Muscle of leg (tissue), 3 donors: ENCODE measurements at regions not wholly inside any gene's neighbourhood (a gene's known extent, or its start where the extent isn't known, plus 50 kb on each side); places are given as distances from the start of the nearest gene placed in this dataset.

Experiments
- DNase-seq: peaks from one replicate; pipeline ENCODE4 v3.0.0; 2013
- H3K27ac ChIP-seq: one replicate; pipeline ENCODE4 v1.5.1; 2013; ENCODE audit warnings: mild to moderate bottlenecking, low read length, control low read depth
- H3K27me3 ChIP-seq: one replicate; pipeline ENCODE4 v1.6.1; 2013; ENCODE audit warnings: low read length; ENCODE audit not compliant: control insufficient read depth, insufficient read depth
- H3K36me3 ChIP-seq: one replicate; pipeline ENCODE4 v1.6.1; 2013; ENCODE audit warnings: low read length; ENCODE audit not compliant: control insufficient read depth, insufficient read depth
- H3K4me1 ChIP-seq: one replicate; pipeline ENCODE4 v1.6.1; 2013; ENCODE audit warnings: low read length; ENCODE audit not compliant: control insufficient read depth, insufficient read depth
- H3K4me3 ChIP-seq: one replicate; pipeline ENCODE4 v1.5.1; 2013; ENCODE audit warnings: low read length, control low read depth
- H3K9me3 ChIP-seq: replicated peaks from 2 replicates; pipeline ENCODE4 v1.6.1; 2013; ENCODE audit warnings: low read depth, low read length; ENCODE audit not compliant: control insufficient read depth
- WGBS: methylation state at CpG from one replicate; pipeline ENCODE4 v1.1.5; 2013; ENCODE audit warnings: missing lambda C conversion rate; ENCODE audit not compliant: insufficient coverage; 5-methylcytosine and 5-hydroxymethylcytosine counted together

- Histone ChIP-seq H3K9me3 (peaks cover 2% of the 10 kb centered on the region), H3K4me1 (no peaks in the 10 kb centered on the region), H3K4me3 (no peak overlapping the region), H3K27me3 (no peaks in the 10 kb centered on the region), H3K36me3 (no peaks in the 10 kb centered on the region), H3K27ac (no peak overlapping the region)
- DNase-seq, result no peak
- WGBS, result 50% methylated on average over 2 of the region's 7 CpGs
Measured at GRCh38 chr20:22931653-22932608, 103.2 kb upstream of the SSTR4 start.

DNA sequence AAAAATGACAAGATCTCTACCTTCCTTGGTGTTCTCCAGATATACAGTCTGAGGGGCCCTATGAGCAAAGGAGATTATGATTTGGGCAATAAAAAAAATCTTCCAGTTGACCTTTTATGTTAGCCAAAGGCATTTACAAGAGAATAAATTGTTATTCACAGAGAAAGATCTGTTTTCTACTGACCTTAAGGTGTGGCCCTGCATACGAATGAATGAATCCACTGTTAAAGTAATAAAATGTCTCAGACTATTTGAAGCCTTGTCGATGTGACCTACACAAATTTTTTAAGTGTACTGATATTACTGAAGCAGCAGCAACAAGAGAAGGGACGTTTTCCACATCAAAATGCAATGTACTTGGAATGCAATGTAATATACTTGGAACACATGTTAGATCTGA, 95.9 kb upstream of the SSTR4 start:
- no peak for DNase-seq
- H3K27me3 ChIP-seq, result no peaks in the 10 kb centered on the region
- H3K36me3 ChIP-seq, result no peaks in the 10 kb centered on the region
- H3K4me1 ChIP-seq, result no peaks in the 10 kb centered on the region
- no peak overlapping the region for H3K4me3 ChIP-seq
- H3K27ac ChIP-seq, result no peak overlapping the region
- H3K9me3 ChIP-seq, result peaks cover 2% of the 10 kb centered on the region
- WGBS, result no CpG with 5 or more reads among the region's 3 CpGs

GRCh38 chr20:22940350-22940749, 94.8 kb upstream of the SSTR4 start:
- H3K27ac ChIP-seq, result no peak overlapping the region
- 100% methylated on average over 3 of the region's 4 CpGs for WGBS
- H3K4me1 ChIP-seq, result no peaks in the 10 kb centered on the region
- peaks cover 2% of the 10 kb centered on the region for H3K9me3 ChIP-seq
- H3K4me3 ChIP-seq, result no peak overlapping the region
- DNase-seq, result no peak
- H3K27me3 ChIP-seq, result no peaks in the 10 kb centered on the region
- H3K36me3 ChIP-seq, result no peaks in the 10 kb centered on the region

DNA sequence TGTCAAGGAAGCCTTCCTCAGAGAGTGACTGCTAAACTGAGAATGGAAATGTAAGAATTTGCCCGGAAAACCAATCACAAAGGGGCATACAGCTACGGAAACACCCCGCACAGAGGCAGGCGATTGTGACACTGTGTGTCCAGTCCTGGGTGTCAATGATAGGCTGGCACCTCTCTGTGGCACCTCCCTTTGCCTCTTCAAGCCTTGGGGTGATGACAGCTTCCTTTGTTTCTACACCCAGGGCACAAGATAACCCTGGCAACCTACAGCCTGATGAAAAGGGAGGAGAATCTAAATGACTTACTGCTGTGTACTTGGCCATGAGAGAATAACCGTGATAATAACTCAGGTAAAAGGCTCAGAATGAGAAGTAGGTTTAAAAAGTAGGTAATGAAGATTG, 93.6 kb upstream of the SSTR4 start:
- DNase-seq, result no peak
- WGBS, result 76% methylated on average over 5 of the region's 5 CpGs
- Histone ChIP-seq H3K27me3 (no peaks in the 10 kb centered on the region), H3K36me3 (no peaks in the 10 kb centered on the region), H3K4me1 (peaks cover 2% of the 10 kb centered on the region), H3K27ac (no peak overlapping the region), H3K9me3 (peaks cover under 1% of the 10 kb centered on the region), H3K4me3 (no peak overlapping the region)

DNA sequence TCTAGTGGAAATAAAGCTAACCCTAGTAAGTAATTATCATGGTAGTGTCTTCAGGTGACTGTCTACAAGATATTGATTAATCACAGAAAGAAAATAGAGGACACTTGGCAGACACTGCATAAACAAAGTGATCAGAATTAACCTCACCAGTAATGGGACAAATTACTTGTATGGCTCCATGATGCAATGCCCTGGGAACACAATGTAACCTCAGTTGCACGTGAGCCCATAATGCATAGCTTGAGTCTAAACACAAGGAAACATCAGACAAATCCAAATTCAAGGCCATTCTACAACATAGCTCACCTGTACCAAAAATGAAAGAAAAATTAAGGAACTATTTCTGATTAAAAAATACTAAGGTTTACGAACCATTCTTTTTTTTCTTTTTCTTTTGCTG, 92.4 kb upstream of the SSTR4 start:
- WGBS, result 71% methylated on average over 1 of the region's 2 CpGs

GRCh38 chr20:22944062-22944461, 91.0 kb upstream of the SSTR4 start:
- no peak overlapping the region for H3K27ac ChIP-seq
- H3K9me3 ChIP-seq, result no peaks in the 10 kb centered on the region
- no CpG with 5 or more reads among the region's 4 CpGs for WGBS
- no peaks in the 10 kb centered on the region for H3K36me3 ChIP-seq
- DNase-seq, result peak; percentile 41
- peaks cover 2% of the 10 kb centered on the region for H3K4me1 ChIP-seq
- H3K27me3 ChIP-seq, result no peaks in the 10 kb centered on the region
- H3K4me3 ChIP-seq, result no peak overlapping the region

More for the DNA sequence above, 92.4 kb upstream of the SSTR4 start:
- H3K36me3 ChIP-seq, result no peaks in the 10 kb centered on the region
- H3K27me3 ChIP-seq, result no peaks in the 10 kb centered on the region
- no peaks in the 10 kb centered on the region for H3K9me3 ChIP-seq
- peaks cover 2% of the 10 kb centered on the region for H3K4me1 ChIP-seq
- H3K27ac ChIP-seq, result no peak overlapping the region
- no peak for DNase-seq
- no peak overlapping the region for H3K4me3 ChIP-seq

GRCh38 chr20:22944936-22945335, 90.2 kb upstream of the SSTR4 start:
- no peak overlapping the region for H3K27ac ChIP-seq
- H3K9me3 ChIP-seq, result no peaks in the 10 kb centered on the region
- H3K36me3 ChIP-seq, result no peaks in the 10 kb centered on the region
- no peaks in the 10 kb centered on the region for H3K27me3 ChIP-seq
- no peak overlapping the region for H3K4me3 ChIP-seq
- peaks cover 2% of the 10 kb centered on the region for H3K4me1 ChIP-seq
- DNase-seq, result no peak
- 60% methylated on average over 1 of the region's 6 CpGs for WGBS

DNA sequence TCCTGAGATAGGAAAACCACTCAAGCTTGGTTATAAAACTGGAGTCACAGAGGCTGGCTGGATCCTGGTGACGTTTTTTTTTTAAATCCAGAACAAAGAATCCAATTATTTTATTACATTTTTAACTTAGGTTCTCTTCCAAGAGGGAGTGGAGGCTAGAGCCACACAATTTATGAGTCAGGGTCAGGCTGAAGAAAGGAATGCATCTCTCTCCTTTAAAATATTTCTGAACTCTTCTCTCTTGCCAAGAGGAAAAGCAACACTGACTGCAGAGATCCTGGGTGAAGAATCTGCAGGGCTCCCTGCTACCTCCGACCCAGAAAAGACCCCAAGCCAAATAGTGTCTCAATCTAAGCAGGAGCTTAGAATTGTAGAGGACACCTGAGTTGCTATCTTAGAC, 88.5 kb upstream of the SSTR4 start:
- DNase-seq, result peak; percentile 48
- H3K9me3 ChIP-seq, result no peaks in the 10 kb centered on the region
- no peak overlapping the region for H3K27ac ChIP-seq
- WGBS, result 0% methylated on average over 1 of the region's 2 CpGs
- no peak overlapping the region for H3K4me3 ChIP-seq
- H3K36me3 ChIP-seq, result no peaks in the 10 kb centered on the region
- H3K4me1 ChIP-seq, result peaks cover 2% of the 10 kb centered on the region
- H3K27me3 ChIP-seq, result no peaks in the 10 kb centered on the region

DNA sequence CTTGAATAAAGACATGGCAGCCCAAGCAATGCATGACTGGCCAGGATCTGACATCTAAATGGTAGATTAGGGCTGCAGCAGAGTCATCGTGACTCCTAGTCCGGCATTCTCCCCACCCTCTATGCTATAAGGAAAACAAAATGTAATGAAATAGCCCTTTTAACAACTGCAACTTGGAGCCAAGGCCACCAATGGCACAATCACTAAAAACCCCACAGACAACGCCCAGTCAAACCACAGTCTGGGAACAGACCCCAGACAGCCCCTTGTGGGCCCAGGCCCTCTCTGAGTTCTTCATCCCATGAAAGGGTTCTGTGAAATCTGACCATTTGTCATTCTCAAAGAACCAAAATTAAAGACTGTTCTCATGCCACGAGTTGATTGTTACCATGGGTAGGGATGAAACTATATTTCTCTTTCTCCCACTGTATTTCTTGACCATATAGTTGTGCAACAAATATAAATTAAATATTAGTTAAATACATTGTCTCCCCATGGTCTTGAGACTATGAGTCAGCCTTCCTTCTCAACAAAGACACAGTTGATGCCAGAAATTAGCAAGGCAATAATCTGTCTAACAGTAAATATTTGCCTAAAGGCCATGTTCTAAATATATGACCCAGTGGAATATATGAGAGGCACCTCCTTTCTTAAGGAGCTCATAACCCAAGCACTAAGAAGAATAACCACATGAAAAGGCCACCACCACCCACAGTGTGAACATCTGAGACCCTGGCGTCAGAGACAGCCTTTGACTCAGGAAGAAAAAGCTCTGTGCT, 85.6 kb upstream of the SSTR4 start:
- no peak overlapping the region for H3K27ac ChIP-seq
- H3K4me3 ChIP-seq, result no peak overlapping the region
- H3K9me3 ChIP-seq, result no peaks in the 10 kb centered on the region
- 100% methylated on average over 1 of the region's 5 CpGs for WGBS
- DNase-seq, result no peak
- H3K27me3 ChIP-seq, result no peaks in the 10 kb centered on the region
- H3K4me1 ChIP-seq, result peaks cover 2% of the 10 kb centered on the region
- H3K36me3 ChIP-seq, result no peaks in the 10 kb centered on the region

- Histone ChIP-seq H3K4me1 (no peaks in the 10 kb centered on the region), H3K4me3 (no peak overlapping the region), H3K36me3 (no peaks in the 10 kb centered on the region), H3K27ac (no peak overlapping the region), H3K27me3 (no peaks in the 10 kb centered on the region), H3K9me3 (no peaks in the 10 kb centered on the region)
- no CpG with 5 or more reads among the region's 1 CpG for WGBS
- DNase-seq, result no peak
Measured at GRCh38 chr20:22951966-22952365, 83.1 kb upstream of the SSTR4 start.
